ENCODE measurements at regions not wholly inside any gene's neighbourhood (a gene's known extent, or its start where the extent isn't known, plus 50 kb on each side); places are given as distances from the start of the nearest gene placed in this dataset.

DNA sequence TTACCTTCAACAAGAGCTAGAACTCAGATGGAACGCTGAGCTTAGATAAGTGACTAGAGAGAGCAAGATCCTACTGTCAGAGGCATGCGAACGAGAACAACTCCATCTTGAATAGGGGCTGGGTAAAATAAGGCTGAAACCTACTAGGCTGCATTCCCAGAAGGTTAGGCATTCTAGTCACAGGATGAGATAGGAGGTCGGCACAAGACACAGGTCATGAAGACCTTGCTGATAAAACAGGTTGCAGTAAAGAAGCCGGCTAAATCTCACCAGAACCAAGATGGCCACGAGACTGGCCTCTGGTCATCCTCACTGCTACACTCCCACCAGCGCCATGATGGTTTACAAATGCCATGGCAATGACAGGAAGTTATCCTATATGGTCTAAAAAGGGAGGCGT is 59.6 kb upstream of the PLEKHG3 start:
- no peaks in the 10 kb centered on the region for H3K36me3 ChIP-seq
- 94 to 95% methylated on average over 4 to 8 of the region's 8 CpGs for WGBS, 2 donors (ENCODE audit: low coverage in 1 of 2)
- no peak overlapping the region for H3K4me3 ChIP-seq
- no peak for ATAC-seq
- H3K9me3 ChIP-seq: no peaks in the 10 kb centered on the region
- H3K4me1 ChIP-seq: peaks cover 8 to 20% (median 8%) of the 10 kb centered on the region in 3 donors
- TF ChIP-seq POLR2A (IDR thresholded peaks at IDR 0.05): no peak
- TF ChIP-seq, protein P1, sequence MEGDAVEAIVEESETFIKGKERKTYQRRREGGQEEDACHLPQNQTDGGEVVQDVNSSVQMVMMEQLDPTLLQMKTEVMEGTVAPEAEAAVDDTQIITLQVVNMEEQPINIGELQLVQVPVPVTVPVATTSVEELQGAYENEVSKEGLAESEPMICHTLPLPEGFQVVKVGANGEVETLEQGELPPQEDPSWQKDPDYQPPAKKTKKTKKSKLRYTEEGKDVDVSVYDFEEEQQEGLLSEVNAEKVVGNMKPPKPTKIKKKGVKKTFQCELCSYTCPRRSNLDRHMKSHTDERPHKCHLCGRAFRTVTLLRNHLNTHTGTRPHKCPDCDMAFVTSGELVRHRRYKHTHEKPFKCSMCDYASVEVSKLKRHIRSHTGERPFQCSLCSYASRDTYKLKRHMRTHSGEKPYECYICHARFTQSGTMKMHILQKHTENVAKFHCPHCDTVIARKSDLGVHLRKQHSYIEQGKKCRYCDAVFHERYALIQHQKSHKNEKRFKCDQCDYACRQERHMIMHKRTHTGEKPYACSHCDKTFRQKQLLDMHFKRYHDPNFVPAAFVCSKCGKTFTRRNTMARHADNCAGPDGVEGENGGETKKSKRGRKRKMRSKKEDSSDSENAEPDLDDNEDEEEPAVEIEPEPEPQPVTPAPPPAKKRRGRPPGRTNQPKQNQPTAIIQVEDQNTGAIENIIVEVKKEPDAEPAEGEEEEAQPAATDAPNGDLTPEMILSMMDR (IDR thresholded peaks at IDR 0.05): no peak
- no peak for TF ChIP-seq POLR2AphosphoS5 (IDR thresholded peaks at IDR 0.05)
- no peak for TF ChIP-seq EP300 (IDR thresholded peaks at IDR 0.05)
- H3K27ac ChIP-seq: peak overlapping the region; percentile 81 to 89 (median 84)
- H3K27me3 ChIP-seq: no peaks in the 10 kb centered on the region

DNA sequence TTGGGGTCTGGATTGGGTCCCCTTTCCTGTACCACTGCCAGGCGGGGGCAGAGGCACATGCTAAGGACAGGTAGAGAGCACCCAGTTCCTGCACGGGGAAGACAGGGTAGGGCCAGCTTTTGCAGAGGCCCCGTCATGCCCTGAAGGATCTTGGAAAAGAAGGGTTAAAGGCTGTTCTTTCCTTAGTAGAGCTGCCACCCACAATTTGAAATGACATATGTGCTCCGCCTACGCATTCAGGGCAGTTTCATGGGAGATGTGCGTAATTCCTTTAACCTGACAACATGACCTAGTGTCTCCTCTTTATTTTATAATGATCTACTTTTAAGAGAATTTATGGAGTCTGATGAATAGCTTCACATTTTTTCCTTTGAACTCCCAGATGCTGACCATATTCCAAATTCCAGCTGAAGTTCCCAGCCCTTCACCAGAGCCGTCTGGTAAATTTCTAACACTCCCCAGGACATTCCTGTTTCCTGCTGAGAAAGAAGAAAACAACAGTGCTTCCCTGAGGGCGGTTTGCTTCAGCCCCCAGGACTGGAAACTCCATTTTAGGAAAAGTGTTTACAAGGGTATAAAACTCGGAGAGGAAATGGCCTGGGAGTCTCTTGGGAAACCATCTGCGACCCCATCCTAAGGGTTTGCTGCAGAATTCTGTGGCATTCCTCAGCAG is 58.9 kb upstream of the PLEKHG3 start:
- Histone ChIP-seq H3K27ac (peak overlapping the region; percentile 81 to 89 (median 84)), H3K4me1 (peaks cover 8 to 20% (median 8%) of the 10 kb centered on the region in 3 donors), H3K4me3 (no peak overlapping the region), H3K36me3 (no peaks in the 10 kb centered on the region), H3K27me3 (no peaks in the 10 kb centered on the region), H3K9me3 (no peaks in the 10 kb centered on the region)
- TF ChIP-seq, protein P1 (IDR thresholded peaks at IDR 0.05): no peak
- peak; percentile 88 for TF ChIP-seq POLR2AphosphoS5 (IDR thresholded peaks at IDR 0.05)
- no peak for TF ChIP-seq EP300 (IDR thresholded peaks at IDR 0.05)
- no peak for TF ChIP-seq POLR2A (IDR thresholded peaks at IDR 0.05)
- ATAC-seq: peak; percentile 86
- 13 to 18% methylated on average over 3 to 8 of the region's 10 CpGs for WGBS, 2 donors (ENCODE audit: low coverage in 1 of 2)

DNA sequence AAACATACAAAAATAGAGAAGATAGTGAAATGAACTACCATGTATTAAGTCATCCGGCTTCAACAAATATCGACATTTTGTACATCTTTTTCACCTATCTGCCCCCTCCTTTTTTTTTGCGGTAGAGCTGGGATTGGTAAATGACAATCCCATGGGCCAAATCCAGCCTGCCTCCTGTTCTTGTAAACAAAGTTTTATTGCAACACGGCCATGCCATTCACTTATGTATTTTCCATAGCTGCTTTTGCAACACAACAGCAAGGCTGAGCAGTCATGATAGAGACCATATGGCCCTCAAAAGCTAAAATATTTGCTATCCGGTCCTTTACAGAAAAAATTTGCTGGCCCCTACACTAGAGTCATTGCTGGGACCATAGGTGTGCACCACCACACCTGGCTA is 58.1 kb upstream of the PLEKHG3 start:
- peak; percentile 32 for ATAC-seq
- 49 to 57% methylated on average over 5 of the region's 5 CpGs for WGBS, 2 donors (ENCODE audit: low coverage in 1 of 2)
- Histone ChIP-seq H3K4me3 (no peak overlapping the region), H3K36me3 (no peaks in the 10 kb centered on the region), H3K9me3 (no peaks in the 10 kb centered on the region), H3K27me3 (no peaks in the 10 kb centered on the region), H3K27ac (peak overlapping the region; percentile 59 to 89 (median 84)), H3K4me1 (peaks cover 8 to 20% (median 8%) of the 10 kb centered on the region in 3 donors)
- TF ChIP-seq, protein P1 (IDR thresholded peaks at IDR 0.05): no peak
- peak; percentile 42 for TF ChIP-seq POLR2AphosphoS5 (IDR thresholded peaks at IDR 0.05)

DNA sequence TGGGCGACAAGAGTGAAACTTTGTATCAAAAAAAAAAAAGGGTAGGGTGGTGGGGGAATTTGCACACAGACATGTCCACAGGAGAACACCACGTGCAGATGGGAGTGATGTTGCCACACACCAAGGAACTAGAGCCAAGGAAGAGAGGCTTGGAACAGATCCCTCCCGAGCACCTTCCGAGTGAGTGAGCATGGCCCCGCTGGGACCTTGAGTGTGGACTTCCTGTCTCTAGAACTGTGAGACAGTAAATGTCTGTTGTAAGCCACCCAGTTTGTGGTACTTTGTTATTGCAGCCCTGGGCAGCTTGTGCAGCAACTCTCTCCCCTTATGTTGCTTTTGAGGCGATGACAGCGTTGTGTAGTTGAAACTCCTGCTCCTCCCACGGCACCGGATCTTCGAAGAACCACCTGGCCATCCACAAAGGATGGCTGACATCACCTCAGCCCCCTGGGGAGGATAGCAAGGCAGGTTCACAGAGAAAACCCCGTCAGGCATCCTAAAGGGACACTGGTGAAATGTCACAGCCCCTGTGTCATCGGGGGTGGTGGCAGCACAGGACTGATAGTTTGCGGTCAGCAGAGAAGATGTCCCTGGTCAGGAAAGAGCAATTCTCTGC is 54.7 kb upstream of the PLEKHG3 start:
- H3K9me3 ChIP-seq: no peaks in the 10 kb centered on the region
- peaks cover 9 to 24% (median 10%) of the 10 kb centered on the region in 3 donors for H3K4me1 ChIP-seq
- no peaks in the 10 kb centered on the region for H3K27me3 ChIP-seq
- H3K4me3 ChIP-seq: no peak overlapping the region
- WGBS, 2 donors (ENCODE audit: low coverage in 1 of 2): 79 to 82% methylated on average over 7 to 10 of the region's 13 CpGs
- TF ChIP-seq POLR2AphosphoS5 (IDR thresholded peaks at IDR 0.05): no peak
- no peak for TF ChIP-seq POLR2A (IDR thresholded peaks at IDR 0.05)
- TF ChIP-seq, protein P1 (IDR thresholded peaks at IDR 0.05): no peak
- TF ChIP-seq EP300 (IDR thresholded peaks at IDR 0.05): no peak
- H3K27ac ChIP-seq: no peak overlapping the region
- H3K36me3 ChIP-seq: no peaks in the 10 kb centered on the region
- peak; percentile 43 for ATAC-seq

DNA sequence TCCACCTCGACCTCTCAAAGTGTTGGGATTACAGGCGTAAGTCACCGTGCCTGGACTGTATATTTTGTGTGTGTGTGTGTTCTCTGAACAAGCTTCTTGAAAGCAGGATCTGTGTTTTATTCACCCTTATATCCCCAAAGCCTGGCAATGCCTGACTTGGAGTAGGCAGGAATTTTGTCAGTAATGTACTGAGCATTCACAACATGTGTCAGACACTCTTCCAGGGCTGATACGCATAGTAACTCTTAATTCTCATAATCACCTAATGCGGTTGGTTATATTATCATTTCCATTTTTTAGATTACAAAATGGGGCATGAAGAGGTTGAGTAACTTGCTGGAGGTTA is 50.4 kb upstream of the PLEKHG3 start:
- H3K36me3 ChIP-seq: no peaks in the 10 kb centered on the region
- H3K27me3 ChIP-seq: no peaks in the 10 kb centered on the region
- TF ChIP-seq EP300 (IDR thresholded peaks at IDR 0.05) (no peak), POLR2A (IDR thresholded peaks at IDR 0.05) (no peak), POLR2AphosphoS5 (IDR thresholded peaks at IDR 0.05) (no peak)
- TF ChIP-seq, protein P1 (IDR thresholded peaks at IDR 0.05): no peak
- H3K9me3 ChIP-seq: no peaks in the 10 kb centered on the region
- 85 to 97% methylated on average over 5 of the region's 5 CpGs for WGBS, 2 donors (ENCODE audit: low coverage in 1 of 2)
- no peak overlapping the region for H3K4me3 ChIP-seq
- peaks cover 3 to 25% (median 7%) of the 10 kb centered on the region in 3 donors for H3K4me1 ChIP-seq
- peak overlapping the region; percentile 60 to 87 (median 76) for H3K27ac ChIP-seq
- no peak for ATAC-seq

Data from gastroesophageal sphincter (tissue), 4 donors.